Coronary artery (tissue), 2 donors: ENCODE measurements at regions not wholly inside any gene's neighbourhood (a gene's known extent, or its start where the extent isn't known, plus 50 kb on each side); places are given as distances from the start of the nearest gene placed in this dataset.

Source experiments
- DNase-seq: peaks from one replicate; pipeline ENCODE4 v3.0.0-alpha.2; 2017; ENCODE audit warnings: low spot score
- H3K27ac ChIP-seq, 2 donors: fragments of 200-600 bp; sonication (generic); one replicate each; pipeline ENCODE4 v1.5.1; 2016 to 2019
- H3K4me3 ChIP-seq: fragments of 200-600 bp; sonication (generic); 2 replicates; pipeline ENCODE4 v1.5.1; 2016; ENCODE audit warnings: mild to moderate bottlenecking, moderate library complexity
- TF ChIP-seq, protein P1 (sequence below): fragments of 200-600 bp; sonication (generic); IDR thresholded peaks from one replicate; pipeline ENCODE4 v1.5.1; 2019; ENCODE audit warnings: antibody characterized with exemption

DNA sequence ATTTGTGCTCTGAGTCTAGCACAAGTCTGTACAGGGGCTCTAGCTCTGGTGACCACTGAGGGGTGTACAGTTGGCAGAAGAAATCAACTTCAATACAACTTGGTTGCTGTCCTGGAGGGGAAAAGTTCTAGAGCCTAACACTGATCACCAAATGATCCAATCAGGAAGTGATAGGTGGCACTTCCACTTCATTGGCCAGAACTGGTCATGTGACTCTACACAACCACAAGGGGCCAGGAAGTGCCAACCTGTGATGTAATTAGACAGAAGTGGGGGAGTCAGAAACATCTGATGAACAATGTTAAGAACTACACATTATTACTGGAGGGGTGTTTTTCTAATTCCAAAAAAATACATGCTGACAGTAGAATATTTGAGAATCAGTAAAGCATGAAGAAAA, 401.6 kb downstream of the VRK1 start:
- Histone ChIP-seq H3K4me3 (no peak overlapping the region), H3K27ac (no peak overlapping the region)
- no peak for DNase-seq
- TF ChIP-seq, protein P1, sequence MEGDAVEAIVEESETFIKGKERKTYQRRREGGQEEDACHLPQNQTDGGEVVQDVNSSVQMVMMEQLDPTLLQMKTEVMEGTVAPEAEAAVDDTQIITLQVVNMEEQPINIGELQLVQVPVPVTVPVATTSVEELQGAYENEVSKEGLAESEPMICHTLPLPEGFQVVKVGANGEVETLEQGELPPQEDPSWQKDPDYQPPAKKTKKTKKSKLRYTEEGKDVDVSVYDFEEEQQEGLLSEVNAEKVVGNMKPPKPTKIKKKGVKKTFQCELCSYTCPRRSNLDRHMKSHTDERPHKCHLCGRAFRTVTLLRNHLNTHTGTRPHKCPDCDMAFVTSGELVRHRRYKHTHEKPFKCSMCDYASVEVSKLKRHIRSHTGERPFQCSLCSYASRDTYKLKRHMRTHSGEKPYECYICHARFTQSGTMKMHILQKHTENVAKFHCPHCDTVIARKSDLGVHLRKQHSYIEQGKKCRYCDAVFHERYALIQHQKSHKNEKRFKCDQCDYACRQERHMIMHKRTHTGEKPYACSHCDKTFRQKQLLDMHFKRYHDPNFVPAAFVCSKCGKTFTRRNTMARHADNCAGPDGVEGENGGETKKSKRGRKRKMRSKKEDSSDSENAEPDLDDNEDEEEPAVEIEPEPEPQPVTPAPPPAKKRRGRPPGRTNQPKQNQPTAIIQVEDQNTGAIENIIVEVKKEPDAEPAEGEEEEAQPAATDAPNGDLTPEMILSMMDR = no peak

DNA sequence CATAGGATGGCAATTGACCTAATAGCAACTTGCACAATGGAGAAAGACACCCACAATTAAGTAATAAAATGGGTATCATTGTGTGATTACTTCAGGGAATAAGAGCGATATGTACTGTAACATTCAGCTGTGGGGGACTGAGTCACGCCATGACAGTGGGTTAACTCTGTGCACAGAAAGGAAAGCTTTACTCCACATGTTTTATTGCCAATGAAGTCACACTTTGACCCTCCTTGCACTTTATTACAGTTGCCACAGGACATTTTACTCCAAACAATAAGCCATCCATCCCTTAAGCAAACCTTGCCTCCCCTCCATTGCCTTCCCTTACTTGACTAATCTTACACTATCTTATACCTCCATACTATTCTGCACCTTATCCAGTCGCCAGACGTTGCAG, 403.1 kb downstream of the VRK1 start:
- H3K27ac ChIP-seq = no peak overlapping the region
- DNase-seq = no peak
- H3K4me3 ChIP-seq = no peak overlapping the region
- TF ChIP-seq, protein P1 = no peak

DNA sequence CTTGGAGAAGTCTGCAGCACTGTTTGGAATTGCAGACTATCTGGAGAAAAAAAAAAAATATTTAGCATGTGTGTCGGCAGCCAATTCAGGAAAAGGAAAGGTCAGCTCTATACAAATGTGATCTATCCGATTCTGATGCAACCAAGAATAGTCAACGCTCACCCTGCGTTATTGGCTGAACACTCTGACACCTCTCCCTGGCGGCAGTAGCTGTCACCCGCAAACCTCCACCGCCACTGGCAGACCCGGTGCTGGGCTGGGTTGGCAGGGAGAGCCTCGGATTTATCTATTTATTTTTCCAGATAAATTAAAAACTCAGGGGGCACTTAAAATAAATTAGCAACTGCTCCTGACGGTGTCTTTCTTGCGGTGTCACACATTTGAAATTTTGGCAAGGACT, 409.7 kb downstream of the VRK1 start:
- Histone ChIP-seq H3K27ac (no peak overlapping the region), H3K4me3 (no peak overlapping the region)
- TF ChIP-seq, protein P1 = no peak
- DNase-seq = no peak

DNA sequence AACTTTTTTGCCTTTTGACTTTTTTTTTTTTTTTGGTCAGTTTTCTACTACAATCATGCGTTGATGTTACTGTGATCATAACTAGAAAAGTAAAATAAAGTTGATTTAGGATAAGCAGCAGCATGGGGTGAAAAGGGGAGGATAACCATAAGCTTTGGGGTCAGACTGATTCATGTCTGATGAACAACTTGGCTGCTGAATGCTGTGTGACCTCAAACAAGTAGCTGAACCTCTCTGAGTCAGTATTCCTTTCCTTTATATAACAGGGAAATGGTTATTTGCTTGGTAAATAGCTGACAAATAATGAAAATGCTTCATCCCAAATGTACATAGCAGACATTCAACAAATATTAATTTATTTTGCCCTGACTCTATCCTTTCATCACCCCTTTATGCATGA, 413.0 kb downstream of the VRK1 start:
- Histone ChIP-seq H3K4me3 (no peak overlapping the region), H3K27ac (no peak overlapping the region)
- no peak for DNase-seq
- TF ChIP-seq, protein P1 = no peak

DNA sequence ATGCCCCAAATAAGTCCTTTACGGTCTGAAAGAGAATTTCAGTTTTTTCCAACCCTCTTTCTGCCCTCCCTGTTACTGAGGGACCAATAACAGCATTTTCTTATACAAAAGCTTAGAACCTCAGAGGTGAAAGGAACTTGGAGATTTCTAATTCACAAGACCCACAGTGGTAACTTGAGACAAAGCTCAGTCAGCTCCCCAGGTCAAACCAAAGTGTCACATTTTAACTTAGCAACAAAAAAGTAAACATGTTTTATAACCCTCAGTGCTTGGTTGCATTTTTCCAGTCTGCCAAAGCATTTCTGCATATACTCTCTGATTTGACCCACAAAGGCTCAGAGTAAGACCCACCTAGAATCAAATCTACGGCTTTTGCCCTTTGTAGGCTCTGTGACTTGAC, 415.2 kb downstream of the VRK1 start:
- Histone ChIP-seq H3K4me3 (no peak overlapping the region), H3K27ac (no peak overlapping the region)
- no peak for DNase-seq
- TF ChIP-seq, protein P1 = no peak

DNA sequence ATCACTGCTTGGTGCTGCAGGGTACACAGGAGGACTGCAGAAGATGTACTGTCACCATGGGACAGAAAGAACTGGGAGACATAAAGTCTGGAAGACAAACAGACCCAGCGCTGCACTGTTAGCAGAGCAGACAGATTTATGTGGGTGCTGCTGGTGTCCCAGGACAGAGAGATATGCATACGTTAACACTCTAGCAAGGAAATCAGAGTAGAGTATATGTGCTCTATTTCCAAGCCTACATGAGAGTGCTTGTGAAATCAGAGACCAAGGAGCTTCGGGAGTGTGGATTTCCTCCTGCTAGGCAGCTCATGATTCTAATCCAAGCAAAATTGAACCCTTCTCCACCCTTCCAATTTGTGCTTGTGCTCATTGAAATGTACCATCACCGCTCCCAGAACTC, 416.5 kb downstream of the VRK1 start:
- H3K27ac ChIP-seq = no peak overlapping the region
- no peak for DNase-seq
- TF ChIP-seq, protein P1 = no peak
- no peak overlapping the region for H3K4me3 ChIP-seq

DNA sequence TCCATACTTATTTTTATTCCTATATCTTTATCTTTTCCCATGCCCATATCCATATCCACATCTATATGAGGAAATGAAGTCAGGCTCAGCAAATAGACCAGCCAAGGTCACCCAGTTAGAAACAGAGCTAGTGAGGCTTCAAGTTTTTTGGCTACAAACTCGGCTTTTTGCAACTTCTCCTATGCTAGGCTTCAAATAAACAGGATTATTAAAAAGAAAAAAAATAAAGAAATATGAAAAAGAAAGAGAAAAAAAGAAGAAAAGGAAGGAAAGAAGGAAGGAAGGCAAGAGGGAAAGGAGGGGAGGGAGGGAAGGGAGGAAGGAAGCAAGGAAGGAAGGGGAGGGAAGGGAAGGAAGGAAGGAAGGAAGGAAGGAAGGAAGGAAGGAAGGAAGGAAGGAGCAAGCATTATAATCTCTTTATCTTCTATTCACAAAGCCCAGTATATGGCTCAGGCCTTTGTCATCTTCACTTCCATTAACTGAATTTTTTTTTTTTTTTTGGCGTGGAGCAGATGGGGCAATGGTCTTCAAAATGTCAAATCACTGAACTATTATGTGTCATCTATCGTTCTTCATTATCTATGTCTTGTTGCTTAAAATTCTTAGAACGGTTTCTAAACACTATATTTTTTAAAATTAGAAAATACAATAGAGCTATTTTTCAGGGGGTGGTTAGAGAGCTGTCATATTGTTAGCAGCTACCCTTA, 418.2 kb downstream of the VRK1 start:
- no peak overlapping the region for H3K4me3 ChIP-seq
- no peak for DNase-seq
- no peak overlapping the region for H3K27ac ChIP-seq
- TF ChIP-seq, protein P1 = no peak
